ENCODE measurements at regions not wholly inside any gene's neighbourhood (a gene's known extent, or its start where the extent isn't known, plus 50 kb on each side); places are given as distances from the start of the nearest gene placed in this dataset.
A peak's percentile ranks its signal among the peaks of the same experiment; 100 is the strongest.

GRCh38 chr14:71469643-71470335 lies 462.4 kb upstream of the RGS6 start:
- H3K9me3 Mint-ChIP-seq, result peaks cover 0 to 4% (median 0%) of the 10 kb centered on the region in 6 donors
- H3K36me3 Mint-ChIP-seq, result peaks cover 6 to 13% (median 11%) of the 10 kb centered on the region in 3 donors
- H3K4me3 Mint-ChIP-seq, result no peak overlapping the region
- H3K27me3 Mint-ChIP-seq (ENCODE audit: low read depth in 3 of 3), result peaks cover 0 to 4% (median 0%) of the 10 kb centered on the region in 3 donors
- no peak for DNase-seq
- peaks cover 16 to 18% of the 10 kb centered on the region in 2 donors for H3K4me1 Mint-ChIP-seq
- peak overlapping the region in 1 of 6 donors; percentile 5 for H3K27ac Mint-ChIP-seq

- H3K27me3 Mint-ChIP-seq (ENCODE audit: low read depth in 3 of 3), result peaks cover 0 to 4% (median 0%) of the 10 kb centered on the region in 3 donors
- peaks cover 0 to 4% (median 0%) of the 10 kb centered on the region in 6 donors for H3K9me3 Mint-ChIP-seq
- peak overlapping the region in 1 of 6 donors; percentile 38 for H3K27ac Mint-ChIP-seq
- H3K36me3 Mint-ChIP-seq, result peaks cover 6 to 13% (median 11%) of the 10 kb centered on the region in 3 donors
- H3K4me3 Mint-ChIP-seq, result no peak overlapping the region
- H3K4me1 Mint-ChIP-seq, result peaks cover 17 to 30% of the 10 kb centered on the region in 2 donors
- no peak for DNase-seq
These were observed 460.4 kb upstream of the RGS6 start for GRCh38 chr14:71471634-71472355.

GRCh38 chr14:71472356-71473340 lies 459.6 kb upstream of the RGS6 start:
- Mint-ChIP-seq H3K4me1 (peaks cover 17 to 30% of the 10 kb centered on the region in 2 donors), H3K27ac (peak overlapping the region in 1 of 6 donors; percentile 10), H3K9me3 (peaks cover 0 to 2% (median 0%) of the 10 kb centered on the region in 6 donors), H3K27me3 (ENCODE audit: low read depth in 3 of 3) (peaks cover 0 to 4% (median 0%) of the 10 kb centered on the region in 3 donors), H3K4me3 (no peak overlapping the region), H3K36me3 (peaks cover 6 to 12% (median 9%) of the 10 kb centered on the region in 3 donors)
- no peak for DNase-seq

GRCh38 chr14:71473843-71474242 lies 458.4 kb upstream of the RGS6 start:
- Mint-ChIP-seq H3K4me1 (peaks cover 15 to 40% of the 10 kb centered on the region in 2 donors), H3K27ac (peak overlapping the region in 1 of 6 donors; percentile 33), H3K36me3 (peaks cover 0 to 3% (median 0%) of the 10 kb centered on the region in 3 donors), H3K27me3 (ENCODE audit: low read depth in 3 of 3) (peaks cover 0 to 2% (median 0%) of the 10 kb centered on the region in 3 donors), H3K9me3 (no peaks in the 10 kb centered on the region), H3K4me3 (no peak overlapping the region)
- DNase-seq, result no peak

- Mint-ChIP-seq H3K36me3 (peaks cover 0 to 4% (median 0%) of the 10 kb centered on the region in 3 donors), H3K9me3 (no peaks in the 10 kb centered on the region), H3K4me1 (peaks cover 15 to 44% of the 10 kb centered on the region in 2 donors), H3K4me3 (no peak overlapping the region), H3K27me3 (ENCODE audit: low read depth in 3 of 3) (peaks cover 0 to 2% (median 0%) of the 10 kb centered on the region in 3 donors), H3K27ac (peak overlapping the region in 1 of 6 donors; percentile 49)
- no peak for DNase-seq
These were observed 457.6 kb upstream of the RGS6 start for GRCh38 chr14:71474301-71475265.

GRCh38 chr14:71475916-71476315 lies 456.3 kb upstream of the RGS6 start:
- Mint-ChIP-seq H3K27ac (no peak overlapping the region), H3K4me1 (peaks cover 15 to 44% of the 10 kb centered on the region in 2 donors)

GRCh38 chr14:71478542-71478941 lies 453.7 kb upstream of the RGS6 start:
- no peak overlapping the region for H3K4me3 Mint-ChIP-seq

More at GRCh38 chr14:71475916-71476315, 456.3 kb upstream of the RGS6 start:
- Mint-ChIP-seq H3K36me3 (peaks cover 0 to 4% (median 0%) of the 10 kb centered on the region in 3 donors), H3K27me3 (ENCODE audit: low read depth in 3 of 3) (peaks cover 0 to 2% (median 0%) of the 10 kb centered on the region in 3 donors), H3K9me3 (no peaks in the 10 kb centered on the region), H3K4me3 (no peak overlapping the region)
- DNase-seq, result no peak

GRCh38 chr14:71481021-71481654 lies 451.1 kb upstream of the RGS6 start:
- H3K9me3 Mint-ChIP-seq, result no peaks in the 10 kb centered on the region
- H3K27me3 Mint-ChIP-seq (ENCODE audit: low read depth in 3 of 3), result peaks cover 0 to 2% (median 0%) of the 10 kb centered on the region in 3 donors
- no peak overlapping the region for H3K4me3 Mint-ChIP-seq
- H3K4me1 Mint-ChIP-seq, result peaks cover 0 to 15% of the 10 kb centered on the region in 2 donors
- H3K36me3 Mint-ChIP-seq, result peaks cover 0 to 10% (median 9%) of the 10 kb centered on the region in 3 donors
- no peak overlapping the region for H3K27ac Mint-ChIP-seq
- no peak for DNase-seq

More at GRCh38 chr14:71478542-71478941, 453.7 kb upstream of the RGS6 start:
- Mint-ChIP-seq H3K27me3 (ENCODE audit: low read depth in 3 of 3) (peaks cover 0 to 2% (median 0%) of the 10 kb centered on the region in 3 donors), H3K4me1 (peaks cover 7 to 32% of the 10 kb centered on the region in 2 donors), H3K27ac (peak overlapping the region in 1 of 6 donors; percentile 61), H3K9me3 (no peaks in the 10 kb centered on the region), H3K36me3 (peaks cover 0 to 6% (median 4%) of the 10 kb centered on the region in 3 donors)
- DNase-seq, result no peak

- DNase-seq, result no peak
- Mint-ChIP-seq H3K36me3 (peaks cover 0 to 12% (median 10%) of the 10 kb centered on the region in 3 donors), H3K27me3 (ENCODE audit: low read depth in 3 of 3) (peaks cover 0 to 2% (median 0%) of the 10 kb centered on the region in 3 donors), H3K4me1 (peaks cover 0 to 14% of the 10 kb centered on the region in 2 donors), H3K4me3 (no peak overlapping the region), H3K27ac (no peak overlapping the region), H3K9me3 (no peaks in the 10 kb centered on the region)
These were observed 449.6 kb upstream of the RGS6 start for GRCh38 chr14:71482671-71483070.

- Mint-ChIP-seq H3K4me3 (no peak overlapping the region), H3K9me3 (no peaks in the 10 kb centered on the region), H3K27ac (peak overlapping the region in 2 of 6 donors; percentile 33 to 59), H3K36me3 (peaks cover 0 to 12% (median 10%) of the 10 kb centered on the region in 3 donors), H3K4me1 (peaks cover 0 to 11% of the 10 kb centered on the region in 2 donors), H3K27me3 (ENCODE audit: low read depth in 3 of 3) (peaks cover 0 to 2% (median 0%) of the 10 kb centered on the region in 3 donors)
- no peak for DNase-seq
These were observed 449.1 kb upstream of the RGS6 start for GRCh38 chr14:71483154-71483553.

GRCh38 chr14:71485833-71486232 lies 446.4 kb upstream of the RGS6 start:
- no peaks in the 10 kb centered on the region for H3K4me1 Mint-ChIP-seq
- H3K4me3 Mint-ChIP-seq, result no peak overlapping the region
- peaks cover 0 to 2% (median 0%) of the 10 kb centered on the region in 3 donors for H3K27me3 Mint-ChIP-seq (ENCODE audit: low read depth in 3 of 3)
- H3K27ac Mint-ChIP-seq, result no peak overlapping the region
- DNase-seq, result no peak
- H3K36me3 Mint-ChIP-seq, result peaks cover 0 to 10% (median 8%) of the 10 kb centered on the region in 3 donors
- no peaks in the 10 kb centered on the region for H3K9me3 Mint-ChIP-seq

- H3K9me3 Mint-ChIP-seq, result no peaks in the 10 kb centered on the region
- H3K4me3 Mint-ChIP-seq, result no peak overlapping the region
- H3K36me3 Mint-ChIP-seq, result peaks cover 0 to 10% (median 8%) of the 10 kb centered on the region in 3 donors
- no peaks in the 10 kb centered on the region for H3K27me3 Mint-ChIP-seq (ENCODE audit: low read depth in 3 of 3)
- DNase-seq, result no peak
- peaks cover 0 to under 1% of the 10 kb centered on the region in 2 donors for H3K4me1 Mint-ChIP-seq
- H3K27ac Mint-ChIP-seq, result no peak overlapping the region
These were observed 445.9 kb upstream of the RGS6 start for GRCh38 chr14:71486279-71486678.
